LNCAP (cell line): ENCODE measurements at regions not wholly inside any gene's neighbourhood (a gene's known extent, or its start where the extent isn't known, plus 50 kb on each side); places are given as distances from the start of the nearest gene placed in this dataset.

Experiments
- TF ChIP-seq, protein P1 (sequence below): fragments of 450-650 bp; IDR thresholded peaks from 2 replicates; pipeline ENCODE4 v1.5.1; 2017; ENCODE audit warnings: mild to moderate bottlenecking

- TF ChIP-seq, protein P1, sequence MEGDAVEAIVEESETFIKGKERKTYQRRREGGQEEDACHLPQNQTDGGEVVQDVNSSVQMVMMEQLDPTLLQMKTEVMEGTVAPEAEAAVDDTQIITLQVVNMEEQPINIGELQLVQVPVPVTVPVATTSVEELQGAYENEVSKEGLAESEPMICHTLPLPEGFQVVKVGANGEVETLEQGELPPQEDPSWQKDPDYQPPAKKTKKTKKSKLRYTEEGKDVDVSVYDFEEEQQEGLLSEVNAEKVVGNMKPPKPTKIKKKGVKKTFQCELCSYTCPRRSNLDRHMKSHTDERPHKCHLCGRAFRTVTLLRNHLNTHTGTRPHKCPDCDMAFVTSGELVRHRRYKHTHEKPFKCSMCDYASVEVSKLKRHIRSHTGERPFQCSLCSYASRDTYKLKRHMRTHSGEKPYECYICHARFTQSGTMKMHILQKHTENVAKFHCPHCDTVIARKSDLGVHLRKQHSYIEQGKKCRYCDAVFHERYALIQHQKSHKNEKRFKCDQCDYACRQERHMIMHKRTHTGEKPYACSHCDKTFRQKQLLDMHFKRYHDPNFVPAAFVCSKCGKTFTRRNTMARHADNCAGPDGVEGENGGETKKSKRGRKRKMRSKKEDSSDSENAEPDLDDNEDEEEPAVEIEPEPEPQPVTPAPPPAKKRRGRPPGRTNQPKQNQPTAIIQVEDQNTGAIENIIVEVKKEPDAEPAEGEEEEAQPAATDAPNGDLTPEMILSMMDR = no peak
Observed at GRCh38 chrX:45771114-45771513, 570.4 kb upstream of the DIPK2B start.

DNA sequence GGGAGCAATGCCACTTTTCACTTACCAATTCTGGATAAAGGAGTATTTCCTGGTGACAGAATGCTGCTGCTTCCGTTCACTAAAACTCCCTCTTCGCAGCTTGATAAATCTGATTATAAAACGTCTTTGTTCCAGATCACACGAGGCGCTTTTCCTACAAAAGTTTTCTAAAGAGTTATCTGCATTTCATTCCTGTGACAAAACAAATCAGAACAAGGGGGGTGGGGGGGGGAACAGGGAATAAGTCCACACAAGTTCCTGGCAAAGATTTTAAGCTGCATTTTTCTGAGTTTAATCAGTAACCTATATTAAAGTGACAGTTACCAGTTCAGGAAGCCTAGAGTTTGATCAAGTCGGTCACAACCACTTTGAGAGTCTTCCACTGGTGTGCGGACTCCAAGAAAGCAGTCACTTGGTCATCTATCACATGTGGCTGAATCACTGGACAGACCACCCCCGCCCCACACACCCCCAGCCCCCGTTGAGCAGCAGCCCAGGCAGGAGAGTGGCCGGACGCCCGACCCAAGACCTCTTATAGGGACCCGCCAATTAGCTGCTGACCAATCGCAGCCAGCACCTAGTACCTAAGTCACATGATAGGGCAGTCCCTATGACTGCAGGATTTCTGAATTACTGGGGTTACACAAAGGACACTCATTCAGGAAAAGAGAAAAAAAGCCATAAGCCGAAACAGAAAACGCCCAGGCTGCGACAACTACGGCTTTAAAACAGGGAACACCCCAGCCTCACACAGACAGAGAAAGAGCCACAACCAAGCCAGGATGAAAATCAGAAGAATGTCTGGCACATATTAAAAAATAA, 569.3 kb upstream of the DIPK2B start:
- TF ChIP-seq, protein P1 = no peak

- TF ChIP-seq, protein P1 = no peak
Observed at GRCh38 chrX:45768666-45769236, 568.1 kb upstream of the DIPK2B start.

DNA sequence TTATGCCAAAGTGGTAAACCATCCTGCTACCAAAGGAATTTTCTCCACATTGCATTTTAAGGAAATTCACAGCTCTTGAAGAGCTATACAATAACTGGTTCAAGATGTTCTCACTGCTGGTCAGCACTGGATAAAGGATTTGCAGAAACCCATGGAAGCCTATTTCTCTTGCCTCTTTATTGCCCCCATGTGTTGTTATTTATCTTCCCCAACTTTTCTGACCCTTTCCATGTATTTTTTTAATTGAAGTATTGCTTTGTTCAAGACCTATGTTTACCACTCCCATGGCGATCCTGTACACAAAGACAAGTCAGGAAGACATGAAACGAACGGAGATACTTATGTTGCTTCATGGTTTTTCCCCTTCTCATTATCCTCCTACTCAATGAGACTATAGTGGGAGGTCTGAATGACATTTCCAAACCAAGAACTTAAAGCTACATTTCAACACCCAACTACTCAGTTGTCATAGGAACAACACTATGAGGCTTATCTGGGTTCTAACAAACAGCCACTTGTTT, 566.4 kb upstream of the DIPK2B start:
- TF ChIP-seq, protein P1 = no peak

DNA sequence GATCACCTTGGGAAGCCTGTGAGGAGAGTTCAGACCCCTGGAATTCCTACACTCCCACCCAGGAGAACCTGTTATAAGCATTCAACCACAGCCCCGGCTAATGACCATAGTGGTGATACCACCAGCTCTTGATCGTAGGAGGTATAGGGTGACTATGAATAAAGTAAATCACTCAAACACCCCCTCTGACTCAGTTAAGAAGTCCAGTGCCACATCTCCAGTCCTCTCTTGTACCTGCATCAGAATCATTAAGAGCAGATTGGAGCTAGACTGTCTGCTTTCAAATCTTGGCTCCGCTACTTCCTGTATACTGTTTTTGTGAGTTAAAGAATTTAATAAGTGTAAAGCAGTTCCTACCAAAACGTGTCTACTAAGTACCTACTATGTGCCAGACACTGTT, 565.1 kb upstream of the DIPK2B start:
- TF ChIP-seq, protein P1 = no peak

DNA sequence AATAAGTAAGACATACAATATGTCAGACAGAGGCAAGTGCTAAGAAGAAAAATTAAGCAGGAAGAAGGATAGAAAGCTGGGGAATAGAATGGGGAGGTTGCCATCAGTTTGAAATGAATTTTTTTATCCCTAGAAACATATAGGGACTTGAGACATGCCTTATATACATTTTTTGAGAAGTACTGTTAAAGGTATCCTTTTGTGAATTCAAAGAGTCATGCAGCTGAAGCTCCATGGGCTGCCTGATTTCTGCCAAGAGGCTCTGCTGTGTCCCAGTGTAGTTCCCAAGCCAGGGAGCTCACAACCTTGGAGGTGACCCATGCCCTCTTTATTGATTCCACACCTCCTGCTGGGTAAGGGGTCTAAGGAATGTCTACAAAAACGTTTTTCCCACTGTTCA, 564.6 kb upstream of the DIPK2B start:
- TF ChIP-seq, protein P1 = no peak

DNA sequence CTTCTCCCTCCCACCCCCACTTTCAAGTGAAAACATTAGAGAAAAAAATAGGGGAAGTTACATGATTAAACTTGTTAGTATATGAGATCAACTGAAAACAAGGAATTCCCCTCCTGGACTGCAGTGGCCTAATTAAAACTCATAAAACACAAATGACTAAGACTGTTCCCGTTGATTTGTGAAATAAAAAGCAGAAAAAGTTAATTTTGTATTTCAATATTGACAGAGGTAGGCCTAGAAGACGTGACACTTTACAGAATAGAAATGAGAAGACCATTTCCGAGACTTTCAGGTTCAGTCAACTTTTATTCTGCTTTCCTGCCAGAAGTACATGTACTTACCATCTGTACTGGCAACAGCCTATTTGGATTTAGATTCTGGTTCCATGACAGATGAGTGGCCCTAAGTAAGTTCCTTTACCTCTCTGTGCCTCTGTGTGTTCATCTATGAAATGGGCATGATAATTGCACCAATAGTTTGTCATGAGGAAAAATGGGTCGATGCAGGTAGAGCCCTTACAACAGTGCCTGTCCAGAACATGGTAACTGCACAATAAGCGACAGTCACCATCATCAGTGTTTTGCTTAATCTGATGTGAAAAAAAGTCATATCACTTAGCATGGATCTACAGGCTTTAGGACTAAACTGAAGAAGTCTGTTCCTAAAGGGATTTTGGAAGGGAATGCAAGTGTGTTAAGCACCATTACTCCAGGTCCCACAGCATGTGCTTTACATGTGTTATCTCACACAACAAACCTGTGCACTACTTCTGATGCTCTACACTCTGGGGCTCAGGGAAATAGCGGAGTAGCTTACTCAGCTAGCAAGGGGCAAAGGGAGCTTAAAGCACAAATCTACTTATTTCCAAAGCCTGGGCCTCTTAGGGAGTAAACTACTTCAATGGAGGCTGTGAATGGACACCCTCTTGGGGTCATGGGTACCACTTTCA, 562.3 kb upstream of the DIPK2B start:
- TF ChIP-seq, protein P1 = no peak
